ENCODE measurements at regions not wholly inside any gene's neighbourhood (a gene's known extent, or its start where the extent isn't known, plus 50 kb on each side); places are given as distances from the start of the nearest gene placed in this dataset.
"Not testable (repeated sequence)": the region's sequence is repeated elsewhere in the genome, so short reads cannot be mapped to it uniquely, and the experiment has no call there.

GRCh38 chr3:164927728-164928127 is 150.6 kb downstream of the SI start:
- no peak for DNase-seq (ENCODE audit: low spot score)

GRCh38 chr3:164918905-164919304 is 159.4 kb downstream of the SI start:
- no peak for DNase-seq (ENCODE audit: low spot score)

GRCh38 chr3:164912916-164913315 is 165.4 kb downstream of the SI start:
- no peak for DNase-seq (ENCODE audit: low spot score)

- DNase-seq (ENCODE audit: low spot score): no peak
Measured at GRCh38 chr3:164903820-164904451, 174.4 kb downstream of the SI start.

GRCh38 chr3:164897342-164897741 is 181.0 kb downstream of the SI start:
- DNase-seq (ENCODE audit: low spot score): no peak

GRCh38 chr3:164890061-164890460 is 188.2 kb downstream of the SI start:
- no peak for DNase-seq (ENCODE audit: low spot score)

GRCh38 chr3:164883171-164883570 is 195.1 kb downstream of the SI start:
- no peak for DNase-seq (ENCODE audit: low spot score)

GRCh38 chr3:164879201-164879600 is 199.1 kb downstream of the SI start:
- DNase-seq (ENCODE audit: low spot score): no peak

- no peak for DNase-seq (ENCODE audit: low spot score)
Measured at GRCh38 chr3:164864454-164864853, 213.8 kb downstream of the SI start.

GRCh38 chr3:164852866-164853265 is 225.4 kb downstream of the SI start:
- DNase-seq (ENCODE audit: low spot score): no peak

- no peak for DNase-seq (ENCODE audit: low spot score)
Measured at GRCh38 chr3:164851905-164852304, 226.4 kb downstream of the SI start.

GRCh38 chr3:164851204-164851603 is 227.1 kb downstream of the SI start:
- DNase-seq (ENCODE audit: low spot score): no peak

- no peak for DNase-seq (ENCODE audit: low spot score)
Measured at GRCh38 chr3:164848923-164849322, 229.4 kb downstream of the SI start.

GRCh38 chr3:164845739-164846138 is 232.6 kb downstream of the SI start:
- no peak for DNase-seq (ENCODE audit: low spot score)

GRCh38 chr3:164832216-164832615 is 246.1 kb downstream of the SI start:
- DNase-seq (ENCODE audit: low spot score): no peak

- DNase-seq (ENCODE audit: low spot score): no peak
Measured at GRCh38 chr3:164818318-164818717, 260.0 kb downstream of the SI start.

GRCh38 chr3:164814106-164814505 is 264.2 kb downstream of the SI start:
- no peak for DNase-seq (ENCODE audit: low spot score)

- no peak for DNase-seq (ENCODE audit: low spot score)
Measured at GRCh38 chr3:164812042-164812441, 266.3 kb downstream of the SI start.

- peak; percentile 28 for DNase-seq (ENCODE audit: low spot score)
Measured at GRCh38 chr3:164806188-164806587, 272.1 kb downstream of the SI start.

- no peak for DNase-seq (ENCODE audit: low spot score)
Measured at GRCh38 chr3:164794099-164794498, 284.2 kb downstream of the SI start.

GRCh38 chr3:164791263-164791662 is 287.0 kb downstream of the SI start:
- no peak for DNase-seq (ENCODE audit: low spot score)

- not testable (repeated sequence) for DNase-seq (ENCODE audit: low spot score)
Measured at GRCh38 chr3:164784407-164784806, 293.9 kb downstream of the SI start.

GRCh38 chr3:164781755-164782154 is 296.5 kb downstream of the SI start:
- DNase-seq (ENCODE audit: low spot score): no peak

- DNase-seq (ENCODE audit: low spot score): no peak
Measured at GRCh38 chr3:164779816-164780215, 298.5 kb downstream of the SI start.

- peak; percentile 6 for DNase-seq (ENCODE audit: low spot score)
Measured at GRCh38 chr3:164752812-164753211, 325.5 kb downstream of the SI start.

Measured in pons (tissue), 1 donor.